Amniotic stem cell (primary cell): ENCODE measurements at regions not wholly inside any gene's neighbourhood (a gene's known extent, or its start where the extent isn't known, plus 50 kb on each side); places are given as distances from the start of the nearest gene placed in this dataset.

Experiments used
- DNase-seq: peaks from one replicate; lab custom pipeline; 2025; lab: John Stamatoyannopoulos, UW

GRCh38 chr16:79754081-79754480 lies 153.5 kb upstream of the MAF start:
- DNase-seq: no peak

- no peak for DNase-seq
Measured at GRCh38 chr16:79753286-79753685, 152.7 kb upstream of the MAF start.

GRCh38 chr16:79752396-79752795 lies 151.9 kb upstream of the MAF start:
- no peak for DNase-seq

- DNase-seq: no peak
Measured at GRCh38 chr16:79751471-79752184, 151.1 kb upstream of the MAF start.

GRCh38 chr16:79750311-79750710 lies 149.8 kb upstream of the MAF start:
- no peak for DNase-seq

- DNase-seq: no peak
Measured at GRCh38 chr16:79748629-79749028, 148.1 kb upstream of the MAF start.

- no peak for DNase-seq
Measured at GRCh38 chr16:79747688-79748087, 147.2 kb upstream of the MAF start.

GRCh38 chr16:79740252-79740651 lies 139.7 kb upstream of the MAF start:
- DNase-seq: no peak

GRCh38 chr16:79735271-79735670 lies 134.7 kb upstream of the MAF start:
- no peak for DNase-seq

- DNase-seq: no peak
Measured at GRCh38 chr16:79734721-79735120, 134.2 kb upstream of the MAF start.

GRCh38 chr16:79728923-79729240 lies 128.3 kb upstream of the MAF start:
- no peak for DNase-seq

- DNase-seq: no peak
Measured at GRCh38 chr16:79728048-79728922, 127.7 kb upstream of the MAF start.

- DNase-seq: no peak
Measured at GRCh38 chr16:79726902-79727301, 126.4 kb upstream of the MAF start.

GRCh38 chr16:79725051-79725450 lies 124.5 kb upstream of the MAF start:
- DNase-seq: no peak

- no peak for DNase-seq
Measured at GRCh38 chr16:79723583-79724168, 123.1 kb upstream of the MAF start.

- no peak for DNase-seq
Measured at GRCh38 chr16:79721270-79721669, 120.7 kb upstream of the MAF start.

GRCh38 chr16:79717333-79718137 lies 117.0 kb upstream of the MAF start:
- no peak for DNase-seq

- DNase-seq: no peak
Measured at GRCh38 chr16:79716645-79717332, 116.3 kb upstream of the MAF start.

GRCh38 chr16:79715061-79715460 lies 114.5 kb upstream of the MAF start:
- DNase-seq: no peak

GRCh38 chr16:79714440-79714839 lies 113.9 kb upstream of the MAF start:
- no peak for DNase-seq

- no peak for DNase-seq
Measured at GRCh38 chr16:79713609-79714309, 113.2 kb upstream of the MAF start.
